ENCODE measurements at regions not wholly inside any gene's neighbourhood (a gene's known extent, or its start where the extent isn't known, plus 50 kb on each side); places are given as distances from the start of the nearest gene placed in this dataset.

- DNase-seq (no peak), ATAC-seq (no peak)
- Histone ChIP-seq H3K4me3 (no peak overlapping the region), H3K36me3 (replicated peaks in 1 of 2; ENCODE audit: insufficient read depth in 1 of 2, low read depth in 2 of 2) (no peaks in the 10 kb centered on the region), H3K27ac (no peak overlapping the region), H3K27me3 (no peaks in the 10 kb centered on the region), H3K4me1 (no peaks in the 10 kb centered on the region), H3K9me3 (no peaks in the 10 kb centered on the region)
- intact Hi-C loops (cut with DNase I), result no loop called here
- no peak for TF ChIP-seq CTCF (IDR thresholded peaks at IDR 0.05)
- TF ChIP-seq POLR2A (IDR thresholded peaks at IDR 0.05), result no peak
- WGBS, 2 donors, result 36 to 38% methylated on average over 2 of the region's 2 CpGs
Measured at GRCh38 chr4:186814535-186815070, 90.9 kb upstream of the FAT1 start.

DNA sequence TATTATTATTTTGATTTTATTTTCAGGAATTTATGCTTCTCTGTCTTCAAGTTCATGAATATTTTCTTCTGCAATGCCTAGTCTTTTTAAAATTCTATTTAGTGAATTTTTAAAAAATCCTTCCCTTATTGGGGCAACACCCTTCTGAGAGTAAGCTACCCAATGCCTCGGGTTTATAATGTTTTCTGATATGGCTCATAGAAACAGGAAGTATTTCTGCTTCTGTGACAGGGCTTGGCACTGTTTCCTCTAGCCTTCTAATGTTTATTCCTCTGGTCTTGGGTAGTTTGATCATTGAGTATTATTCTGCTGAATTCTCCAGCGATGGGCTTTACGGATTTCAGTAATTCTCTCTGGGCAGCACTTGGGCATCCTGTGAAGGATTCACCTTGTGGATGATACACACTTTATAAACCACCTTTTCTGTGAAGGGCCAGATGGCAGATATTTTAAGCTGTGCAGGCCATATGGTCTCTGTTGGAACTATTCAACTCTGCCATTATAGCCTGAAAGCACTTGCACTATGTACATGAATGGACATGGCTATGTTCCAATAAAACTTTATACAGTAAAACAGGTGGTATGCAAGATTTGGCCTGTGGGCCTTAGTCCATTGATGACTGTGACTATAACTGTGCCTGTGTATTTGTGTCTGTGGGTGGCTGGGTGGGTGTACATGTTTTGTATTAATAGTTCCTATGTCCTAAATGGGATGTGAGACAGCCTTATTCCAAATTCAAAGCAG, 95.9 kb upstream of the FAT1 start:
- no peaks in the 10 kb centered on the region for H3K9me3 ChIP-seq
- H3K4me1 ChIP-seq, result peaks cover 7% of the 10 kb centered on the region
- DNase-seq (no peak), ATAC-seq (no peak)
- 76 to 78% methylated on average over 3 of the region's 3 CpGs for WGBS, 2 donors
- no peaks in the 10 kb centered on the region for H3K36me3 ChIP-seq (replicated peaks in 1 of 2; ENCODE audit: insufficient read depth in 1 of 2, low read depth in 2 of 2)
- no peak overlapping the region for H3K4me3 ChIP-seq
- H3K27me3 ChIP-seq, result no peaks in the 10 kb centered on the region
- intact Hi-C loops (cut with DNase I), result no loop called here
- TF ChIP-seq CTCF (IDR thresholded peaks at IDR 0.05), result no peak
- TF ChIP-seq POLR2A (IDR thresholded peaks at IDR 0.05), result no peak
- H3K27ac ChIP-seq, result no peak overlapping the region

DNA sequence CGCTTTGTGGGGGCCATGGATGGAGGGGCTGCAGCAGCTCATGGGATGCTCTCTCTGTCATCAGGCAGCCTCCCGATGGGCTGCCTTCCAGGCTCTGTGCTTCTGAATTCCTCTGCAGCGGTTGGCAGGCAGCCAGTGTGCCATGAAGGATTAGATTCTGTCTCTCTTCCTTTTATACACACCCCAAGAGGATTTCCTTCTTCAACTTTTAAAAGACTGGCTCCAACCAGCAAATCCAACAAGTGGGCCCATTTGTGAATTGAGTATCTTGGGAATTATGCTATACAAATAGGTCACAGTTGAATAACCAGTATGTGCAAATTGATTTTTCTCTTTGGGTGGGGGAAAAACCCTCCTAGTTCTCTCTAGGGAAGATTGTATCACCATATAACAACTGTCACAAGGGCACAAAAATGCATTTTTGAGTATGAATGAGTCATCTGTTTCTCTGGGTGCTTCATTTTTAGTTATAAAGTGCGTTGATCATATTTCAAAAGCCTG, 96.8 kb upstream of the FAT1 start:
- DNase-seq (no peak), ATAC-seq (no peak)
- peaks cover 7% of the 10 kb centered on the region for H3K4me1 ChIP-seq
- intact Hi-C loops (cut with DNase I), result no loop called here
- H3K36me3 ChIP-seq (replicated peaks in 1 of 2; ENCODE audit: insufficient read depth in 1 of 2, low read depth in 2 of 2), result no peaks in the 10 kb centered on the region
- no peaks in the 10 kb centered on the region for H3K27me3 ChIP-seq
- 71 to 74% methylated on average over 4 of the region's 4 CpGs for WGBS, 2 donors
- no peak overlapping the region for H3K27ac ChIP-seq
- no peak overlapping the region for H3K4me3 ChIP-seq
- TF ChIP-seq CTCF (IDR thresholded peaks at IDR 0.05), result no peak
- no peak for TF ChIP-seq POLR2A (IDR thresholded peaks at IDR 0.05)
- no peaks in the 10 kb centered on the region for H3K9me3 ChIP-seq

GRCh38 chr4:186823989-186824388, 100.3 kb upstream of the FAT1 start:
- Histone ChIP-seq H3K27me3 (no peaks in the 10 kb centered on the region), H3K27ac (no peak overlapping the region), H3K36me3 (replicated peaks in 1 of 2; ENCODE audit: insufficient read depth in 1 of 2, low read depth in 2 of 2) (no peaks in the 10 kb centered on the region), H3K4me1 (peaks cover 7% of the 10 kb centered on the region), H3K9me3 (no peaks in the 10 kb centered on the region), H3K4me3 (no peak overlapping the region)
- intact Hi-C loops (cut with DNase I), result no loop called here
- no peak for TF ChIP-seq CTCF (IDR thresholded peaks at IDR 0.05)
- TF ChIP-seq POLR2A (IDR thresholded peaks at IDR 0.05), result no peak
- 30 to 37% methylated on average over 3 of the region's 3 CpGs for WGBS, 2 donors
- DNase-seq (no peak), ATAC-seq (no peak)

- intact Hi-C loops (cut with DNase I), result no loop called here
- no peak for DNase-seq
- H3K27me3 ChIP-seq, result no peaks in the 10 kb centered on the region
- 60 to 63% methylated on average over 3 of the region's 3 CpGs for WGBS, 2 donors
- ATAC-seq, result no peak
- no peak overlapping the region for H3K27ac ChIP-seq
- no peak for TF ChIP-seq CTCF (IDR thresholded peaks at IDR 0.05)
- no peak for TF ChIP-seq POLR2A (IDR thresholded peaks at IDR 0.05)
- H3K4me1 ChIP-seq, result peaks cover 7% of the 10 kb centered on the region
- no peak overlapping the region for H3K4me3 ChIP-seq
- H3K9me3 ChIP-seq, result no peaks in the 10 kb centered on the region
- no peaks in the 10 kb centered on the region for H3K36me3 ChIP-seq (replicated peaks in 1 of 2; ENCODE audit: insufficient read depth in 1 of 2, low read depth in 2 of 2)
Measured at GRCh38 chr4:186825069-186825468, 101.4 kb upstream of the FAT1 start.

Measured in body of pancreas (tissue), 4 donors.